ENCODE measurements at regions not wholly inside any gene's neighbourhood (a gene's known extent, or its start where the extent isn't known, plus 50 kb on each side); places are given as distances from the start of the nearest gene placed in this dataset.

DNA sequence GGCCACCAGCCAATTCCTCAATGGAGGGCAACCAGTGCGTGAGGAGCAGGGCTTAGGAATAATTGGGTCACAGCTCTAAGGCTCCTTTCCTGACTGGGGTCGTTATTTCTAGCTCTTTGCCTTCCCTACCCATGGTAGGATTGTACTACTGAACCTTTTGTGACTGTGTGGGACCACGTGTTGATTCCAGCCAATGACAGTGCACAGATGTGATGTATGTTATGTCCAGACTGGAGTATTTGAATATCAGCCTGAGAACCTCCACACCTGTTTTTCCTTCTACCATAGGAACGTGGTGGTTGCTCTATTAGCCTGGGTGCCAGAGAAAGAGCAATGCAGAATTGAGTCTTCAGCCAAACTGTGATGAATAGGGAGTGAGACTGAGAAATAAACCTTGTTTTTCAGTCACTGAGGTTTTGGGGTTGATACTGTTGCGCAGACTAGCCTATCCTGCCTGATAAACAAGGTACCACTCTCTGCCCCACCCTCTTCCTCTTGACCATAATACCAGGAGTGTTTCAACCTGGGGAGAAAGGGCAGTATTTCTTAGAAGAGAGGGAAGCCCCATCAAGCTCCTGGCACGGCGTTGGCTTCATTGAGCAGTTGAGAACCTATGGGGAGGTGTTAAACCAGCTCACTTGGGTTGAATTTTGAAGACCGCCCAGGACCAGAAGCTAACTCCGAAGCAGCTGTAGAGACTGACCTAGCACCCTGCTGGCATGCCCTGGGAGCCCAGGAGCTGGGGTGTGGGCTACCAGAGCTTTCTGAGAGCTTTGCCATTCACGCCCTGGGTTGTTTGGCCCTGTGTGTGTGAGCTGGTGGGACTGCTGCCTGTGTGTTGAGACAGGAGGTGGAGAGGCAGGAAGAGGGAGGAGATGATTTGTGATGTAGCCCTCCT is 105.5 kb upstream of the BACH2 start:
- no peaks in the 10 kb centered on the region for H3K27me3 Mint-ChIP-seq
- H3K36me3 Mint-ChIP-seq: no peaks in the 10 kb centered on the region
- peak overlapping the region; percentile 77 for H3K27ac Mint-ChIP-seq
- H3K4me1 Mint-ChIP-seq: peaks cover 72% of the 10 kb centered on the region
- no peaks in the 10 kb centered on the region for H3K9me3 Mint-ChIP-seq
- peak; percentile 28 for DNase-seq
- no peak overlapping the region for H3K4me3 Mint-ChIP-seq

DNA sequence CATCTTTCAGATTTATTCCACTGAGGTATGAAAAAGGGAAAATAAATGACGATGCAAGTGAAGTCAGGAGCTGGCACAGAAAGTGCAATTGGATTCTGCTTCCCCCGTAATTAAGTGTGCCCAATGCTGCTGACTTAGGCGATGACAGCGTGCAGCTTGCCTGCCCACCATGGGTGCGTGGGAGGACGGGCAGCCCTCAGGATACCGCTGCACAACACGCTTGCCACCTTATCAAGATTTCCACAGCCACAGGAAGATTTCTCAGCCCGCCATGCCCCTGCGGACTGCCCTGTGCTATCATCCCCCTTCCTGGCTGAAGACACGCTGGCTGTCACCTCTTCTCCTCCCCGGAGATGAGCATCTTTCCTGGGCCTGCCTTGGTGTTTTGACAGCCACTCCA is 103.3 kb upstream of the BACH2 start:
- no peak for DNase-seq
- H3K36me3 Mint-ChIP-seq: no peaks in the 10 kb centered on the region
- no peak overlapping the region for H3K4me3 Mint-ChIP-seq
- peaks cover 75% of the 10 kb centered on the region for H3K4me1 Mint-ChIP-seq
- no peaks in the 10 kb centered on the region for H3K27me3 Mint-ChIP-seq
- no peaks in the 10 kb centered on the region for H3K9me3 Mint-ChIP-seq
- peak overlapping the region; percentile 19 for H3K27ac Mint-ChIP-seq

DNA sequence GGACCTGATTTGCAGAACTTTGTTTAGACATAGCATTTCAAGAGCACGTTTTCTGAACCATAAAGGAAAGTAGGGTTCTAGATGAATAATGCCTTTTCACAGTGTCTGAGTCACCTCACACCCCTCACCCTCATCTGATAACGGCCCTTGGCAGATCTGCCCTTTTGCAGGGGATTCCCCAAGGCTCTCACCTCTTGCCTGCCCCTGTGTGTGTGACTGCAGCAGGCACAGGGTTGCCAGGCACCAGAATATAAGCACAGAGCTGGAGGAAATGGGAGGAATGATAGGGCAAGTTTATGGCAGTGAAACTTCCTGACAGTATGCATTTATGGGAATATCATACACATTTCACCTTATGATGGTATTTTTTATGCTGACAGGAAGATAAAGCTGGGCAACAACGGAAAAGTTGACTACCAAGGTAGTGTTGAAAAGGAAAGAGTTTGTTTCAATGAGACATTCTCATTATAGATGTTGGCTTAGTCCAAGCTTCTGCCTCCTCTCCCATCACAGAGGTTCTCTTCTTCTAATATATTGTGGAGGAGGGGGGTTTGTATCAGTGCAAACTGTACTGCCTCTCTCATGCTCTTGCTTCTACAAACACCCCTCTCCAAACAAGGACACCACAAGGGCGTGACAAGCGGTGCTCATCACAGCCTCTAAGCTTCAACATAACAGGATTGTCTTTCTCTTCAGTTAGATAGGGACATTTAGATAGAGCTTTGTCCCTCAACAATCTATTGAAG is 101.5 kb upstream of the BACH2 start:
- Mint-ChIP-seq H3K36me3 (no peaks in the 10 kb centered on the region), H3K9me3 (no peaks in the 10 kb centered on the region), H3K4me1 (peaks cover 79% of the 10 kb centered on the region), H3K4me3 (peak overlapping the region; percentile 40), H3K27ac (peak overlapping the region; percentile 97), H3K27me3 (no peaks in the 10 kb centered on the region)
- peak; percentile 87 for DNase-seq

DNA sequence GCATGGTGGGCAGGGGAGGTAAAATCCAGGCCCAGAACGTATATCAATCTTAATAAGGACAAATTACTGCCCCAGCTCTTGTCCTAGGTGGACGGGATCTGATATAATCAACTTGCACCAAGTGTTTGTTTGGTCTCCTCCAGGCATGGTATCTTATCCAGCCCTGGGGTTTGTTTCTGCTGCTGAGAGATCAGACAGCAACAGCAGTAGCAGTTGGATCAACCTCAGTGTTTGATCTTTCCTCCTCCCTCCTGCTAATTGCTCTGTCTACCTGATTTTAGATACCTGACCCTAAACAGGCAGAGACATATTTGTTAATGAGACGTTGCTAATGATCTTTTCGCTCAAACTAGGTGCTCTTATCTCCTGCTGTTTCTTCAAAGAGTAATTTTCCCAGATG is 100.4 kb upstream of the BACH2 start:
- Mint-ChIP-seq H3K4me1 (peaks cover 75% of the 10 kb centered on the region), H3K27me3 (no peaks in the 10 kb centered on the region), H3K4me3 (peak overlapping the region; percentile 9), H3K36me3 (no peaks in the 10 kb centered on the region), H3K27ac (peak overlapping the region; percentile 97), H3K9me3 (no peaks in the 10 kb centered on the region)
- no peak for DNase-seq

DNA sequence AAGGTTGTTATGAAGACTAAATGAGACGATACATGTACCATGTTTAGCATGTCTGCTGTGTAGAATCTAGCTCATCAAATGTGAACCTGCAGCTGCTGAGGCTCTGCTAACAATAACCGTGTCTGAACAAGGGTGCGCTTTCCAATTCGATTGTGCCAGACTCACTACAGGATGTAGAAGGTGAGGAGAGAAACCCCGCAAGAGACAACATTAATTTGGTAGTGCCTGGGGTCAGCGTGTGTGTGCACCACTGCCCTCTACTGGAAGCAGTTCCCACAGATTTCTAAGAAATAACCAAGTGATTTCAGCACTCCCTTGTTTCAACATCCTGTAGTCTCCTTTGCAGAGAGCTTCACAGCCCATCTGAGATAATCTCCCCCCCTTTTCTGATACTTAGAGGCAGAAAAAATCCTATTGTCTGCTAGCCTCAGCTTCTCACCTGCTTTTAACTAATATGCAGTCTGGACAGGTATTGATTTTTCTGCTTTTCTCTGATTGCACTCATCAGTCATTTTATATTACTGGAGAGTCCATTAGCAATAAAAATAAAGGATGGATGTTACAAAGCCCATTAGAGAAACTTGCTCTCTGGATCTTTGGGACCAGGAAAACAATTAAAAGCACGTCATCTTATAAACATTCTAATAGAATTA is 96.7 kb upstream of the BACH2 start:
- peak; percentile 70 for DNase-seq
- Mint-ChIP-seq H3K36me3 (no peaks in the 10 kb centered on the region), H3K4me3 (no peak overlapping the region), H3K9me3 (no peaks in the 10 kb centered on the region), H3K4me1 (peaks cover 57% of the 10 kb centered on the region), H3K27me3 (no peaks in the 10 kb centered on the region), H3K27ac (peak overlapping the region; percentile 79)

DNA sequence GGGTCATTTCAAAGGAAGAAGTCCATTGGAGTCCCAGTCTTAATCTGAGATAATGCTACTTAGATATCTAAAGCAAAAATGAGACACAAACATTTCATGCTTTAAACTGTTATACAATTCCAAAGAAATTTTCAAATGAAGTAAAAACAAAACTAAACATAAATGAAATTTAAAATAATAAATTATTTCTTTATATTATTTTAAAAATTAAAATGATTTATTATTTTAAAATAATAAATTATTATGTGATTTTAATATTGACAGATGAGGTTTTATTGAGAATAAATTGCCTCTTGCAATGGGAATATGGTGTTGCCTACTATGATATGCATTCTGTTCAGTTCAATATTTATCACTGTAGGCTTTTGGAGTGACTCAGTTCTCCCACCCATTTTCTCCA is 93.7 kb upstream of the BACH2 start:
- H3K36me3 Mint-ChIP-seq: no peaks in the 10 kb centered on the region
- H3K9me3 Mint-ChIP-seq: no peaks in the 10 kb centered on the region
- H3K27ac Mint-ChIP-seq: no peak overlapping the region
- H3K27me3 Mint-ChIP-seq: no peaks in the 10 kb centered on the region
- H3K4me3 Mint-ChIP-seq: no peak overlapping the region
- DNase-seq: no peak
- peaks cover 44% of the 10 kb centered on the region for H3K4me1 Mint-ChIP-seq

DNA sequence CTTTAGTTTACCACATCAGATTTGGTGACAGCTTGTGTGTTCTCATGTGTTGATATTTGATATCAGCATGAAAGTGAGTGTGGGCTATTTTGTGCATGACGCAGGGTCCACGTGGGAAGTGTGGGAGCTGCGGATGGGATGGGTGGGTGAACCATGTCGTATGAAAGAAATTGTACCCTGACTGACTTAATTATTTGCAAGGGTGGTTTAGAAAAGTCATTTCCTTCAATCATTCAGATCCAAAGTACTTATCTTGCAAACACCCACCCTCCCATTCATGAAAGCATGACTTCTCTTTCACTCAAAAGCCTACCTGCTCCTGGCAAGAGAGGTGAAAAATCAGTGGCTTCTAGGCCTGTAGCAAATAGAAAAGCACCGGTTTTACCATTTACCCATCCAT is 91.8 kb upstream of the BACH2 start:
- DNase-seq: no peak
- H3K27ac Mint-ChIP-seq: no peak overlapping the region
- no peaks in the 10 kb centered on the region for H3K9me3 Mint-ChIP-seq
- no peak overlapping the region for H3K4me3 Mint-ChIP-seq
- no peaks in the 10 kb centered on the region for H3K36me3 Mint-ChIP-seq
- no peaks in the 10 kb centered on the region for H3K27me3 Mint-ChIP-seq
- H3K4me1 Mint-ChIP-seq: peaks cover 49% of the 10 kb centered on the region

DNA sequence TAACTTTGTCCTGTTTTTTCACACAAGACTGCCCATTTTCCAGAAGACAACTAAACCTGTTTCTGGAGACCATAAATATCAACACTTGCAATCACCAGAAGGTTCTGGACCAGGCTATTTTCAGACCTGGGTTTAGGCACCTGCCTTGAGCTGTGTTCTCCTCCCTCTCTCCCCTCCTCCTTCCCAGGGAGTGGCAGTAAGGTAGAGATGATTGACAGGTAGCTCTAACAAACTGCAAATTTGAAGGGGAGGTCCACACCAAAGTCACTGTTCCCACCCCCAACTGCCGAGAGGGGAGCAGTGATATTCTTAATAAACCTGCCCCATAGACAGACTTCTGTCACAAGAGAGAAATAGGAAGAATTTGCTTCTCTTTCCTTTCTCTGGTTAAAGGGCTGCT is 91.2 kb upstream of the BACH2 start:
- DNase-seq: no peak

DNA sequence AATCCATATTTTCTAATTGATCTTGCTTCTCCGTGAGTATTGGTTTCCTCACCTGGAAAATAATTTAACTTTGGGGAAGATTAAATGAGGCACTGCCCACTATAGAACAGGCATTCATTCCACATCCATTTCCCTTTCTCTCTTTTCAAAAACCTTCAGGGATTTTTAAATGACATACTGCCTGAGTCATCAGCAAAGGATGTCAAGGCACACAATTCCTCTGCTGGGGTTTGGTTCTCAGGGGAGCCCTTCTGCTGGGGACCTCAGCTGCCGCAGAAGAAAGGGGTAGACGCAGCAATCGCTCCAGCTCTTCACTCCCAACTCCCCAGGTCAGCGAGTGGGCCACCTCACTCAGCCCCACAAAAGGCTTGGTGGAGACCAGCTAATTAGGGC is 90.7 kb upstream of the BACH2 start:
- H3K4me3 Mint-ChIP-seq: no peak overlapping the region

More for the DNA sequence above, 91.2 kb upstream of the BACH2 start:
- no peaks in the 10 kb centered on the region for H3K27me3 Mint-ChIP-seq
- no peak overlapping the region for H3K27ac Mint-ChIP-seq
- H3K9me3 Mint-ChIP-seq: no peaks in the 10 kb centered on the region
- H3K36me3 Mint-ChIP-seq: no peaks in the 10 kb centered on the region
- no peak overlapping the region for H3K4me3 Mint-ChIP-seq
- H3K4me1 Mint-ChIP-seq: peaks cover 46% of the 10 kb centered on the region

DNA sequence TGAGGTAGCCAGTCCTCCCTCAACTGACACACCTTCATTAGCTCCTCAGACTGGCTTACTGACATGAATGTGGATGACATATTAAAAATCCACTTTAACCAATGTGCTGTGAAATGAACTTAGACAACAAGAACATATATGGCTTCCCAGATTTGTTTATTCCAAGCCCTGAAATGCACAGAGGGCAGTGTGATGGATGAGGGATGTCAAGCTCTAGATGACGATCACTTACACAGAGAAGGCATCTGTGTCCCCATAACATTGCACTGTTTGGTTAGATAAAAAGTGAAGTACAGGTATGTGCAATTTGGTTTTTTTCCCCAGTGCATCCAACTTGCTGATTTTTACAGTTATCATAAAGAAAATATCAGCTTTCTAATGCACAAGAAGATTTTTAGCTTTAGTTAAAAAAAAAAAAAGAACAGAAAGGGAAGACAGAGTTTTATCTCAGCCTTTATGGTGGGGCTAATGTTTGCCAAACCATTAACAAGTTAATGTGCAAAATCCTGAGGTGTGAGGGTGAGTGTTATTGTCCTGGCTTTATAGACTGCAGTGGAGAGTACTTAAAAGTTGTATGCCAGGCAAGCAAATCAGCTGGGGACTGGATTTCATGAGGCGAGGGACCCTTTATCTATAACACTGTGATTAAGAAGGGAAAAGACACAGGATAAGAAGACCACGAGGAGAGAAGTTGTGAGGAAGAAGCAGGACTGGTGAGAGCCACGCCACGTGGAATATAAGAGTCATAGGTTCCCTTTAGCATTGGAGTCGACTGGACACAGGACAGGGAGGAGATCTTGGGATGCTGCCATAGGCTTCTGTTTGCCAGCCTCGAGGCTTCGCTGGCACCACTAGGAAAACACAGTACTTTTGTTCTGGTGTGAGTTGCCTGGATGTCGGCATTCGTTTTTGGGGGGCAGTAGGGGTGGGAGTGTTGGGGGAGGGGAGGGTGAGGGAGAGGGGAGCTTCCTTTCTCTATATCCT is 90.0 kb upstream of the BACH2 start:
- DNase-seq: no peak
- Mint-ChIP-seq H3K27ac (no peak overlapping the region), H3K4me1 (peaks cover 52% of the 10 kb centered on the region), H3K4me3 (no peak overlapping the region), H3K36me3 (no peaks in the 10 kb centered on the region), H3K9me3 (no peaks in the 10 kb centered on the region), H3K27me3 (no peaks in the 10 kb centered on the region)

More for the DNA sequence above, 90.7 kb upstream of the BACH2 start:
- H3K9me3 Mint-ChIP-seq: no peaks in the 10 kb centered on the region
- H3K27me3 Mint-ChIP-seq: no peaks in the 10 kb centered on the region
- peaks cover 49% of the 10 kb centered on the region for H3K4me1 Mint-ChIP-seq
- H3K36me3 Mint-ChIP-seq: no peaks in the 10 kb centered on the region
- no peak for DNase-seq
- no peak overlapping the region for H3K27ac Mint-ChIP-seq

DNA sequence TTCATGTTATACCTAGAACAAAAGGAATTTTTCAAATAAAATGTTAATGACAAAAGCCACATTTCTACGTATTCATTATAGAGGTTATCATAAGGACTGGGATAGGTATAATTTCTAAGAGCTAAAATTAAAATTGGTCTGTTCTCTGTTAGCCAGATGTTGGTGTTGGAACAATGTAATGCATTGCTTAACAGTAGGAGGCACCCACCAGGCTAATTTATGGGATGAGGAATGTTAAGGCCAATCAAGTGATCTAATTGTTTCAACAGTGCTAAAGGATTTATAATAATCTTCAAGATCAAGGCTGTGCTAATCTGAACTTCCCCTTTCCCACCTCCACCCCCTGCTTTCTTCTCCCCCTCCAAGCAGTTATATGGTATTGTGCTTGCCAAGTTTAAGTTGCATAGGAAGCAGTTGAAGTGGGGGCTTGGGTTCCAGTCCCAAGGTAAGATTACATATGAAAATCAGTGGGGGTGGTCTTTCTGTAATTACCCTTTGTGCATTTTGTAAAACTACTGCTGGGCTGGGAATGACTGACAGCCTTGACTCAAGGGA is 89.2 kb upstream of the BACH2 start:
- Mint-ChIP-seq H3K27me3 (no peaks in the 10 kb centered on the region), H3K4me1 (peaks cover 53% of the 10 kb centered on the region), H3K9me3 (no peaks in the 10 kb centered on the region), H3K27ac (no peak overlapping the region), H3K36me3 (no peaks in the 10 kb centered on the region), H3K4me3 (no peak overlapping the region)
- no peak for DNase-seq

DNA sequence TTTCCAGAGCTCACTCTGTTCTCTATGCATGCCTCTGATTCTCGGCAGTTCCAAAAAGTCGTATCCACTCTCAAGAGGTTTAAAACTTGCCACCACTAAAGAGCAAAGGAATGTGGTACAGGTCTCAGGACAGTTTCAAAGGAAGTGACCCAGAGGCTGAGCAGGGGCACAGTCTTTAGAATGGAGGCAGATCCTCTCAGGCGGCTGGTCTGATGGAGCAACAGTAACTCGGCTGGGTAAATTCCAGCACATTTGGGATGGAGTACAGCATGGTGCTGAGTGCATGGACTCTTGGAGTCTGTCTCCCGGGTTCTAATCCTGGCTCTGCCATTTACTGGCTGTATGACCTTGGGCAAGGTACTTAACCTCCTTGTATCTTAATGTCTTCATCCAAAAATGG is 88.1 kb upstream of the BACH2 start:
- H3K9me3 Mint-ChIP-seq: no peaks in the 10 kb centered on the region
- no peak for DNase-seq
- H3K27me3 Mint-ChIP-seq: no peaks in the 10 kb centered on the region
- no peak overlapping the region for H3K27ac Mint-ChIP-seq
- peaks cover 51% of the 10 kb centered on the region for H3K4me1 Mint-ChIP-seq
- no peak overlapping the region for H3K4me3 Mint-ChIP-seq
- no peaks in the 10 kb centered on the region for H3K36me3 Mint-ChIP-seq

DNA sequence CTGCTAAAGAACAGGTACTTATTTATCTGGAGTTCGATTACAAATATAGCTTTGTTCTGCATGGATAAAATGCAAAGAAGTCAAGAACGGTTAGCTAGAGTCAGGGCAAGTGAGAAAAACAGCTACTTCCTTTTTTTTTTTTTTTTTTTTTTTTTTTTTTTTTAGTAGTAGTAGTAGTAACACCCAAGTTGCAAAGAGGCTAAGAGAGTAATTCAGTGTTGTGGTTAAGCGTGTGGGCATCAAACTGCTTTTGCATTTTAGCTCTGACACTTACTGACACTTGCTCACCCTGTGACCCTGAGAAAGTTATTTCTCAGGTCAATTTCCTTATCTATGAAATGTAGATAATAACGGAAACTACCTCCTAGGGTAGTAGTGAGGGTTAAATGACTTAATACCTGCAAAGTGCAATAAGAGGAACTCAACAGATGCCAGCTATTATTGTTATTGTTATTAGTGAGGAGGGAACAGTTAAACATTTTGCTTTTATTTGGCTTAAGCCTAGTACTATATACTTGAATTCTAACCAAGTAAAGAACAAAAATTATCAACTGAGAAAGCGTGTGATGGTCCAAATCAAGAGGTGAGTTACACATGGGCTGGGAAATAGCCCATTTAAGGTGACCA is 86.7 kb upstream of the BACH2 start:
- Mint-ChIP-seq H3K27ac (no peak overlapping the region), H3K27me3 (no peaks in the 10 kb centered on the region), H3K9me3 (no peaks in the 10 kb centered on the region), H3K4me3 (no peak overlapping the region), H3K4me1 (peaks cover 42% of the 10 kb centered on the region), H3K36me3 (no peaks in the 10 kb centered on the region)
- DNase-seq: no peak

DNA sequence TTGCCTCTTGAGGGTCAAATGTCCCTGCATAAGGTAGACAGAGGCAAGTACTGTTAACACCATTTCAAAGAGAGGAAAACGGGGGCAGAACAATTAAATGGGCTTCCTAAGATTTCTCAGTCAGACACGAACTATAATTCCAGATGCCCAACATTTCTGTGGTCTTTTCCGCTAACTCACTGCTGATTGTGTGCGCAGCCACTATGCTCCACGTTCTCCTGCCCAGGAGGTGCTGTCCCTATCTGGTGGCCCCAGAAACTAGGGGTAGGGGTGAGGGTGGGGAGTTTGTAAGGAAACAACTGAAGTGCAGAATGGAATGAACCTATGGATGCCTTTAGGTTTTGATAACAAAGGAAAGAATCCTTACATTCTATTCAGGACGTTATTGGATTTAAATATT is 86.1 kb upstream of the BACH2 start:
- peaks cover 39% of the 10 kb centered on the region for H3K4me1 Mint-ChIP-seq
- no peaks in the 10 kb centered on the region for H3K9me3 Mint-ChIP-seq
- H3K4me3 Mint-ChIP-seq: no peak overlapping the region
- H3K27me3 Mint-ChIP-seq: no peaks in the 10 kb centered on the region
- no peak for DNase-seq
- no peak overlapping the region for H3K27ac Mint-ChIP-seq
- no peaks in the 10 kb centered on the region for H3K36me3 Mint-ChIP-seq
